Pulmonary artery endothelial cell (primary cell): ENCODE measurements at regions not wholly inside any gene's neighbourhood (a gene's known extent, or its start where the extent isn't known, plus 50 kb on each side); places are given as distances from the start of the nearest gene placed in this dataset.

Experiments
- DNase-seq: peaks from one replicate; pipeline ENCODE4 v3.0.0-alpha.2; 2011; ENCODE audit warnings: low read depth, low spot score

GRCh38 chr5:36355516-36355915, 53.8 kb upstream of the RANBP3L start:
- no peak for DNase-seq

DNA sequence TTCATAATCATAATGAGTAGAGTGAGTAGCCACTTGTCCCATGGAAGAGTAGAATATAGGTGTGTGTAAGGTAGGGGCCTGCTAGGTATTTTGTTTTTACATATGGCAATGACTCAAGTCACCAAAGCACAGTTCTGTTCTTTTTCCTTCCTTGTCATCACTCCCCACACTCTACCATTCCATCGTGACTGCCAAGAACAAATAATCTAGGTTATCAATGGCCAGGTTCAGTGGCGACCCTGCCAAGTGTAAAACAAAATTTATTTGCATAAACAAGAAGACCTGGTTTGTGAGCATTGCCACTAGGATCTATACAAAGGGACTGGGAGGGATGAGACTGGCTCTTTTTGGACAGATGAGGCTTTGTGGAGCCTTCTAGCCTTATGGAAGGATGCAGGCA, 55.2 kb upstream of the RANBP3L start:
- DNase-seq: no peak

DNA sequence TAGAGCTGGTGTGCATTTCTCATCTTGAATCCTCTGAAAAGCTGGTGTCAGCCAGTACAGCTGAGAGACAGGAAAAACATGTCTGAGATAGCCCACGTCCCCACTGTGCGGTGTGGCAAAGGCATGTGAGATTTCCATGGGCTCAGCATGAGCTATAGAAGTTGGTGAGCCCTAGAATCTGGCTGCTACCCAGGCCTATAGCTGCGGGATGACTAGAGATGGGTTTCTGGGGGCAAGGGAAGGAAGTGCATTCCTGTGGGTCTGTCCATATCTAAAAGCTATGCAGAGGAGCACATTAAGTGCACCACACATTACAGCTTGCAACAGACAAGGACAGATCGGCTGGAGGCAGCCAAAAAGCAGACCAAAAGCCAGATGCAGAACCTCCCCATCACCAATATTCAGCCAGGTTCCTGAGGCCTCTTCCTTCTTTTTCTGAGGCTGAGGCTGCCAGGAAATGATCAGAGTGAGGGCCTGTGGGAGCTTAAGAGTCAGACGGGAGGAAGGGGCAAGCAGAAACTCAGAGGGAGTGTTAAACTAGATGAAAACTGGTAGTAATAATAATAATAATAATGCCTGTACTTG, 55.8 kb upstream of the RANBP3L start:
- no peak for DNase-seq

GRCh38 chr5:36359267-36359666, 57.6 kb upstream of the RANBP3L start:
- DNase-seq: no peak

GRCh38 chr5:36360307-36360706, 58.6 kb upstream of the RANBP3L start:
- no peak for DNase-seq

DNA sequence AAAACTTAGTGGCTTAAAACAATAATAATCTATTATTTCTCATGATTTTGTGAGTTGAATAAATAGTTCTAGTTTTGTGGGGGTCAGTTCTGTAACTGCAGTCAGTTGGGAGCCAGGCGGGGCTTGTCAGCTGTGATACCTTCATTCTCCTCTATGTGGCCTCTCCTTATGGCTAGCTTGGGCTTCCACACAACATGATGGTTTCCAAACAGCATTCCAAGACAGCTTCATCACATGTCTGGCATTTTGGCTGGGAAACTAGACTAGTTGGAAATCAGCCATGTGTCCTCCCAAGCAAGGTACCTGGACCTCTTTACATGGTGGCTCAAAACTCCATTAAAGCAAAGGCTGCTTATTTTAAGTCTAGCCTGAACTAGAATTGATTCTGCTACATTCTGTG, 61.4 kb upstream of the RANBP3L start:
- DNase-seq: no peak

- DNase-seq: no peak
Observed at GRCh38 chr5:36363744-36364143, 62.0 kb upstream of the RANBP3L start.

GRCh38 chr5:36364473-36364872, 62.8 kb upstream of the RANBP3L start:
- DNase-seq: no peak

GRCh38 chr5:36365896-36366295, 64.2 kb upstream of the RANBP3L start:
- no peak for DNase-seq

DNA sequence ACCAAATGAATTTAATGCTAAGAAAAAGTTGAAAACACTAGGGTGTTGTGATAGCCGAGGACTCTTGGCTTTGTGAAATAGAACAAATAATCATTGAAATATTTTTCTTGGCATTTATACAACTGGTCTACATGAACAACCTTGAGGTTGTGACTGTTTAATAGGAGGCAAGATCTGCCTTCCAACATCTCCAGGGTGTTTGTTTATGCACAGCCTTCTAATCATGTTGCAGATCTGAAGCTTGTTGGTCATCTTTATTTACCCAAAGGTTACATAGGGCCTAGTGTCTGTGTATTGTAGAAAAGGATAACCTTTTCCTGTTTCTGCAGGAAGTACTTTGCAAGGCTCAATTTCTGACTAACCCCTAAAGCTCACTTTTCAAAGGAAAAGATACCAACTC, 65.2 kb upstream of the RANBP3L start:
- no peak for DNase-seq

DNA sequence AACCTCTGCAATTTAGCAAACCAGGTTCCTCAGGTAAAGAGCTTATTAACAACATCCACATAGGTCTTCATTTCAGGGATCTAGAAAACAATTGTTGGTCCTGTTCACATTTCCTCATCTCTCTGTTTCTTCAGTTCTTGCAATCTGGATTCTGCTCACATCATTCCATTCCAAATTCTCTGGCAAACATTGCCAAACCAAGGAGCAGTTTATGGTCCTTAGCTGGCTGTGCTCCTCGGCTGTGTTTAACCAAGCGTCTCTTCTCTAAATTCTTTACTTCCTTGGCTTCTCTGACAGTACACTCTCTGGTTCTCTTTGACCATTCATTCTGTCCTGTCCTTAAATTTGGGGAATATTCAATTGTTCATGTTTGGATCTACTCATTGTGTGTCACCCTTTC, 65.8 kb upstream of the RANBP3L start:
- DNase-seq: no peak

DNA sequence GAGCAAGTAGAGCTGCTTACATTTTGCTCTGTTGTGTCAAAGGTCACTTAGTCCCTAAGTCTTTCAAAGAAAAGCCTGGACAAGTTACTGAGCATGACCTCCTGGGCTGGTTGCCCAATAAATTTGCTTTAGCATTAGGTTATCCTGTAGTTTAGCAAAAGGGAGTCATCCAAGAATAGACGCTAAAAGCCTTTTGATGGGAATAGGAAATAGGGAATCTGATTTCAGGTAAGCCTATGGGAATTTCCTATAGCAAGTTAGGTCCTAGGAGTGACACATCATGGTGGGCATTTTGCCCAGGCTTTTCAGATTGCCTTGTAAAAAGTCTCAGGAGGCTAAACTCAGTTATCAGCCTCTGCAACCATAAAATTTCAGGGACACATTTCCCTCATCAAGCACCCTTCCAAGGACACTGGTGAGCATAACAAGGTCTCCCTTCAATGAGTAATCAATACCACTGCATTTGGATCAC, 67.6 kb upstream of the RANBP3L start:
- no peak for DNase-seq

DNA sequence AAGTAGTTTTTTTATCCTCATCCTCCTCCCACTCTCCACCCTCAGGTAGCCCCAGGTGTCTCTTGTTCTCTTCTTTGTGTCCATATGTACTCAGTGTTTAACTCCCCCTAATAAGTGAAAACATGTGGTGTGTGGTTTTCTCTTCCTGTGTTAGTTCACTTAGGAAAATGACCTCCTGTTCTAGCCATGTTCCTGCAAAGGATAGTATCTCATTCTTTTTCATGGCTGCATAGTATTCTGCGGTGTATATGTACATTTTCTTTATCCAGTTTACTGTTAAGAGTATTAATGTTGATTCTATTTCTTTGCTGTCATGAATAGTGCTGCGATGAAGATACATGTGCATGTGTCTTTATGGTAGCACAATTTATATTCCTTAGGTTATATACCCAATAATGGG, 68.4 kb upstream of the RANBP3L start:
- DNase-seq: no peak

DNA sequence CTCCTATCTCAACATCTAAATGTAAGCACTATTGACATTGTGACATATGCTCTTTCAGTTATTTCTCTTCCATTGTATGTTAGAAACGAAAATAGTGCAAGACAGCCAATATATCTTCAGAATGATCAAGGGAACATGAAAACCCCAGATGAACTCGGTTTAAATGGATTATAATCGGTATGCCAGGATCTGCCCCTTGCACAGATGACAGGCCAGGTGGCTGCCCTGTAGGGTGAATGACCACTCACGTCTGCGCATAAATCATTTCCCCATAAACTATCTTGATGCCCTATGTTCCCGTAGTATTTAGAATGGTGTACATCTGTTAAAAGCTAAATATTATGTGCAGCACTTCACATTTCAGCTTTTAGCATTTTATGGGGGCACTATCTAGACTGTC, 69.7 kb upstream of the RANBP3L start:
- no peak for DNase-seq

- DNase-seq: no peak
Observed at GRCh38 chr5:36373527-36374086, 71.9 kb upstream of the RANBP3L start.

DNA sequence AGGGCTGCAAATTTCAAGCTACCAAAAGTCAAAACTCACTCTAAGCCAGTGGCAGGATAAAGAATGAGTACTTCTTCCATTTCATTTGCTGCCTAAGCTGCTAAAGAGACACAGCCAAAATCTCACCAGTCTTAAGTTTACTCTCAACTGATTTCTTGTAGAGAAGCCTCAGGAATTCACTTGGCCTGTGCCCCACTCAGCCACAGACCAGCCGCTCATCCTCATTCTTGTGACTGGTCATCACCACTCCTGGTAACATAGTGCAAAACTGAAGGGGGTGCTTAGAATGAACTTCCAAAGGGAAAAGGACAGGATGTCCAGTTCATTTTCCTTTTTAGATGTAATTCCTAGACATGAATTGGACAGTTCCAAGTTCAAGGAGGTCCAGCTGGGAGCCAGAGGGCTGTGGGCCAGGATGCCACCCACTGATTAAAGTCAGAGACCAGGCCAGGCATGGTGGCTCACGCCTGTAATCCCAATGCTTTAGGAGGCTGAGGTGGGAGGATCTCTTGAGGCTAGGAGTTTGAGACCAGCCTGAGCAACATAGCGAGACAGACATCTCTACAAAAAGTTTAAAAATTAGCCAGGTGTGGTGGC, 72.7 kb upstream of the RANBP3L start:
- no peak for DNase-seq

- DNase-seq: no peak
Observed at GRCh38 chr5:36377192-36377591, 75.5 kb upstream of the RANBP3L start.

- DNase-seq: no peak
Observed at GRCh38 chr5:36378551-36378950, 76.8 kb upstream of the RANBP3L start.

DNA sequence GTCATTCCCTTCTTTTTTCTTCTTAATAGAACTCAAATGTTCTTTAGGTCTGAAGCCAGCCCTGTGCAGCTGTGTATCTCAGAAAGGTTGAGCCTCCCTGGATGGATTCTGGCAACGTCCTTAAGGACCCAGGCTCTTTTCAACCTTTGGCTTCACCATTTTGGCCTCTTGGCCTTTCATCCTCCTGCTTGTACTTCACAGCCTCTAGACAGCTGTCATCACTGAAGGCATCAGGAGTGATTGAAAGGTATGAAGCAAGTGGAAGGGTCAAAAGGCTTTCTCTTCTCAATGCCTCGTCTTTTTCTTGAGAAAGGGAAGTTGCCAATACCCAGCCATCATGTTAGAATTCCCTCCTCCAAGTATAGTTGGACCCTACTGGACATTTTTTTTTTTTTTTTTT, 81.2 kb upstream of the RANBP3L start:
- no peak for DNase-seq

DNA sequence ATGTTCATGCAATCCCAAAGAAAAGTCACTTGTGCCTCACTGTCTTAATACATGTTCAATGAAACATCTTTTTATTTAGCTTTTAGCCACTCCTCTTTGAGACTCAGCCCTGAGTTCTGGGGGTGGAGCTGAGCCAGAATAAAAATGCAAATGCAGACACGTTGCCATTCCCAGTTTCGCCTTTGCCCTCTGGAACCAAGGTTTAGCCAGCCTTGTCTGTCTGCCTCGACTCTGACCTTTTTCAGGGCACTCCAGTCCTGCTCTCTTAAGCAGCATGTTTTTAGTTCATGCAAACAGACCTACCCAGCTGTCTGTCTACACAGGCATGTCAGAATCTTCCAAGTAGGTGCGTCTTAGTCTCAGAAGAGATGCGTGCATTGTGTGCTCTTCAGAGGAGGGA, 82.2 kb upstream of the RANBP3L start:
- DNase-seq: no peak

DNA sequence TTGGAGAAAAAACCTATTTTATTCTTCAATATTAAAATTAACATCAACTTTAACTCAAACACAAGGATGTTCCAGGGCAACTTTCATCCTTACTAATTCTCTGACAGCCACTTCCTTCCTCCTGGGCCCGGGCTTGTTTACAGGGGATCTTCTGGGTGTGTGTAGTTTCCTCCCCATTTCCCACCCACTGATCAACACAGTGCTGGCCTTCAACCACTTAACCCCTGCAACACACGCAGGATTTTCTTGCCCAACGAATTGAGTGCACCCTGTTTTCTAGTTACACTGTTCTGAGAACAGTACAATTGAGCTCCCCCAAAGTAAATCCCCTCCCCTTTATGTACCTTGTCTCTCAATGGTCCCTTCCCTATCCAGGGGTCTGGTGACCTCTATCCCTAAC, 83.1 kb upstream of the RANBP3L start:
- DNase-seq: no peak

DNA sequence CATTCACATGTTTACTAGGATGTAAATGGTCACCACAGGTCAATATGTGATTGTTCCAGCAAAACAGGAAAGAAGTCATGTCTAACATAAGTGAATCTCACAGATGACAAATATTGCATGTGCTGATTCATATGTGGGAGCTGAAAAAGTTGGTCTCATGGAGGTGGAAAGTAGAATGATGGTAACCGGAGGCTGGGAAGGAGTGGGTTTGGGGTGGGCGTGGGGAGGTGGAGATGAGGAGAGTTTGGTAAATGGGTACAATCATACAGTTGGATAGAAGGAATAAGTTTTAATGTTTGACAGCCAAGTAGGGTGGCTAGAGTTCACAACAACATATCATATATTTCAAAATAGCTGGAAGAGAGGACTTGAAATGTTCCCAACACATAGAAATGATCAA, 83.8 kb upstream of the RANBP3L start:
- DNase-seq: no peak

DNA sequence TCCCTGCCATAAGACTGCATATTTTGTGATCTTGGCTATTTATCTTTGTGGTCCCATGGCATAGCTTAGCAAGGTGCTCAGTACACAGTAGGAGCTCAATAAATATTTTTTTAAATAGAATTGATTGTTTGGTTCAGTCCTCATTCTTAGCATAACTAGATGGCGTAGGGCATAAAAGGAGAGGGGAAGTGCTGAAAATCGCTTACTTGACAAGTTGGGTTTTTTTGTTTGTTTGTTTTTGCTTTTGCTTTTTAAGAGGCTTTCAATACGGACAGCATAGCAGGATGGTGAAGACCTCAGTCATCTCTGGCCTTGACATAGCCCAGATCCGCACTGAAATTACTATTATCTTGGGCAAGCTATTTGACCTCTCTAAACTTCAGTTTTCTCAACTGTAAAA, 86.6 kb upstream of the RANBP3L start:
- DNase-seq: no peak
